AG10803 (cell line): ENCODE measurements at regions not wholly inside any gene's neighbourhood (a gene's known extent, or its start where the extent isn't known, plus 50 kb on each side); places are given as distances from the start of the nearest gene placed in this dataset.
A peak's percentile ranks its signal among the peaks of the same experiment; 100 is the strongest.

Experiments used
- DNase-seq: peaks from one replicate; pipeline ENCODE4 v3.0.0; 2010; ENCODE audit warnings: low read depth
- H3K4me3 ChIP-seq: 2 replicates; pipeline ENCODE4 v1.5.1; 2011; ENCODE audit warnings: mild to moderate bottlenecking, low read length, control low read depth
- TF ChIP-seq, protein P1 (sequence below): conservative IDR thresholded peaks from 2 replicates; pipeline ENCODE4 v1.5.1; 2011; ENCODE audit warnings: mild to moderate bottlenecking, low read length, control low read depth, inconsistent platforms

DNA sequence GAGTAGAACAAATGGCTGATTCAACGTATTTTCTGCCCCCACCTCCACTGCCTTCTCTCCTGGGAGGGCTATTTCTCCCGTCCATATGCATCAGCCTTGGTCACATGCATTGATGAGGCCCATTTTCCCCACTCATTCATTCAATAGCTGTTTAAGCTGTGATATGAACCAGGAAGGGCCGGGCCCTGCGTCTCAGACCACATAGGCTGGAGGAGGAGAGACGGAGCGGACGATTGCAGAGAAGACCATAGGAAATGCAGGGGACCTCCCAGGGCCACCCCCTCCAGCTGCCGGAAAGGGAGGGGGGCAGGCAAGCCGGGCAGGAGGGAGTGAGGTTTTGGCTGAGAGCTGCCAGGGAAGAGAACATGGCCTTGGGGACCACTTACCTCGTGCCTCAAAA is 104.4 kb upstream of the TMEM132D start:
- DNase-seq = no peak
- H3K4me3 ChIP-seq = no peak overlapping the region
- TF ChIP-seq, protein P1, sequence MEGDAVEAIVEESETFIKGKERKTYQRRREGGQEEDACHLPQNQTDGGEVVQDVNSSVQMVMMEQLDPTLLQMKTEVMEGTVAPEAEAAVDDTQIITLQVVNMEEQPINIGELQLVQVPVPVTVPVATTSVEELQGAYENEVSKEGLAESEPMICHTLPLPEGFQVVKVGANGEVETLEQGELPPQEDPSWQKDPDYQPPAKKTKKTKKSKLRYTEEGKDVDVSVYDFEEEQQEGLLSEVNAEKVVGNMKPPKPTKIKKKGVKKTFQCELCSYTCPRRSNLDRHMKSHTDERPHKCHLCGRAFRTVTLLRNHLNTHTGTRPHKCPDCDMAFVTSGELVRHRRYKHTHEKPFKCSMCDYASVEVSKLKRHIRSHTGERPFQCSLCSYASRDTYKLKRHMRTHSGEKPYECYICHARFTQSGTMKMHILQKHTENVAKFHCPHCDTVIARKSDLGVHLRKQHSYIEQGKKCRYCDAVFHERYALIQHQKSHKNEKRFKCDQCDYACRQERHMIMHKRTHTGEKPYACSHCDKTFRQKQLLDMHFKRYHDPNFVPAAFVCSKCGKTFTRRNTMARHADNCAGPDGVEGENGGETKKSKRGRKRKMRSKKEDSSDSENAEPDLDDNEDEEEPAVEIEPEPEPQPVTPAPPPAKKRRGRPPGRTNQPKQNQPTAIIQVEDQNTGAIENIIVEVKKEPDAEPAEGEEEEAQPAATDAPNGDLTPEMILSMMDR = no peak

DNA sequence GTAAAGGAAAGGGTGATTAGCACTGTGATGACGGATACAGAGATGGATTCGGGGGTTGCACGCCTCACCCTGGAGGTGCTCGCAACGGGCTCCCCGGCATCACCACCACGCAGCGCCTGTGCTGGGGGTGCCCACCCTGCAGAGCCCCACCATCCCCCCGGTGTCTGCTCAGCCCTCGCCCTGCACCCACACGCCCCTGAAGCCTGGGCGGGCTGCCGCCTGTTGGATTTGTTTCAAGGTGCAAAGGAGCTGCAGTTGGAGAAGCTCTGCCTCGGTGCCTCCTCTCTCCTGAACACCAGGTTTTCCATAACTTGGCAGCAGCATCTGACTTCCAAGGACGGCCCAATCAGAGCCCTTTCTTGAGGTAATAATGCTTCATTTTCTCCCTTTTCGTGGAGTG is 106.1 kb upstream of the TMEM132D start:
- TF ChIP-seq, protein P1 = no peak
- no peak for DNase-seq
- no peak overlapping the region for H3K4me3 ChIP-seq

- TF ChIP-seq, protein P1 = no peak
- H3K4me3 ChIP-seq = no peak overlapping the region
- DNase-seq = no peak
These were observed 108.0 kb upstream of the TMEM132D start for GRCh38 chr12:130011611-130012385.

DNA sequence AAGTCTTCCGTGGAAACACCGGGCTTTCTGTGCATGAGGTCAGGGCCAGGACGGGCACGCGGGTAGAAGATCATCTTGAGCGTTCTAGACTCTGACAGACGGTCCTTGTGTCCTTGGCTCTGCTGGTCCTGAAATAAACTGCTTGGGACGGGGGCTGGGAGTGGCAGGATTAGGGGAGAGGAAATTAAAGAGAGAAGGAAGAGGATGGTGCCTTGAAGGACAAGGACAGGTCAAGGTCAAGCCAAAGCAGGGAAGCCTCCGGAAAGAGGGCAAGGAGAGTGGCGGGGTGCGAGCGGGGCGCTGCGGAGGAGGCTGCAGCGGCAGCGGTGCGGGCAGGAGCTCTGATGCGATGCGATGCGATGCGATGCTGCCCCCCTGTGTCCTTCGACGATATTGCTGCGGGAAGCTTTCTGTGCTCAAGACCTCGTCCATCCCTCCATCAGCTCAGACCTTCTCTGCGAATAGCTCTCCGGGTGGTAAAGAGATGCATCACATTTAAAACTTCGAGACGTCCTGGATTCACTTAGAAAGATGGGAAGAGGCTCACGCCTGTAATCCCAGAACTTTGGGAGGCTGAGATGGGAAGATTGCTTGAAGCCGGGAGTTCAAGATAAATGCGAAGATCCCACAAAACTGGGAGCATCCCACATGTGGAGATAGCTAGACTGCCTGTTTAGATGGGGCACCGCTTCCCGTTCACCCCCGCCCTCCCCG is 110.1 kb upstream of the TMEM132D start:
- TF ChIP-seq, protein P1 = peak; percentile 63
- no peak overlapping the region for H3K4me3 ChIP-seq
- DNase-seq = peak; percentile 20

GRCh38 chr12:130014485-130014807 is 110.6 kb upstream of the TMEM132D start:
- TF ChIP-seq, protein P1 = no peak
- H3K4me3 ChIP-seq = no peak overlapping the region
- DNase-seq = no peak

- H3K4me3 ChIP-seq = no peak overlapping the region
- DNase-seq = no peak
- TF ChIP-seq, protein P1 = no peak
These were observed 112.4 kb upstream of the TMEM132D start for GRCh38 chr12:130016194-130016593.

- TF ChIP-seq, protein P1 = no peak
- H3K4me3 ChIP-seq = no peak overlapping the region
- no peak for DNase-seq
These were observed 113.2 kb upstream of the TMEM132D start for GRCh38 chr12:130016986-130017385.
